ENCODE measurements at regions not wholly inside any gene's neighbourhood (a gene's known extent, or its start where the extent isn't known, plus 50 kb on each side); places are given as distances from the start of the nearest gene placed in this dataset.

DNA sequence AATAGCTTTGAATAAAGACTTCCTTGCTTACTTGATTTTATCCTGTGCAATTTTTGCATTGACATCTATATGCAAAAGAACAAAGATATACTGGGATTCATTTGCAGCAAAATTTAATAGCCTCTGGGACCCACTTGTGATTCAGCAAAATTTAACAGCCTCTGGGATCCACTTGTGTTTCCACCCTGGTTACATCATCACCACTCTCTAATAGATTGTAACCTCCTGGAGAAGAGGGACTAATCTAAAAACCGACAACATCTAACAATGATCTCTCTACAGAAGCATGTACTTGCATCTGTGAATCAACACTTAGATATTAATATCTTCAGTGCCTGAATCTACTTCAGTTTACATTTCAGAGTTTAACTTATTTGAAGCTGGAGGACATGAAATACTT is 202.0 kb upstream of the CPHXL start:
- H3K4me3 ChIP-seq (ENCODE audit: low read length), result no peak overlapping the region
- no peaks in the 10 kb centered on the region for H4K20me1 ChIP-seq (ENCODE audit: insufficient read depth)
- no peaks in the 10 kb centered on the region for H3K79me2 ChIP-seq (replicated peaks; ENCODE audit: insufficient read depth, low read length)
- H3K9me2 ChIP-seq (ENCODE audit: insufficient read depth, low read length), result no peaks in the 10 kb centered on the region
- no peaks in the 10 kb centered on the region for H3K36me3 ChIP-seq (ENCODE audit: insufficient read depth, low read length)
- H3K27me3 ChIP-seq (ENCODE audit: insufficient read depth, low read depth, low read length), result no peaks in the 10 kb centered on the region
- no peak overlapping the region for H2AFZ ChIP-seq (ENCODE audit: low read depth, low read length)
- H3K9me3 ChIP-seq (ENCODE audit: low read length), result no peaks in the 10 kb centered on the region
- no peak for TF ChIP-seq RAD21 (conservative IDR thresholded peaks at IDR 0.05)
- TF ChIP-seq POLR2AphosphoS5 (IDR thresholded peaks at IDR 0.05), result no peak
- TF ChIP-seq EZH2 (IDR thresholded peaks at IDR 0.05; ENCODE audit: borderline replicate concordance, insufficient read depth, low read length, poor library complexity, severe bottlenecking), result no peak
- TF ChIP-seq, protein P1, sequence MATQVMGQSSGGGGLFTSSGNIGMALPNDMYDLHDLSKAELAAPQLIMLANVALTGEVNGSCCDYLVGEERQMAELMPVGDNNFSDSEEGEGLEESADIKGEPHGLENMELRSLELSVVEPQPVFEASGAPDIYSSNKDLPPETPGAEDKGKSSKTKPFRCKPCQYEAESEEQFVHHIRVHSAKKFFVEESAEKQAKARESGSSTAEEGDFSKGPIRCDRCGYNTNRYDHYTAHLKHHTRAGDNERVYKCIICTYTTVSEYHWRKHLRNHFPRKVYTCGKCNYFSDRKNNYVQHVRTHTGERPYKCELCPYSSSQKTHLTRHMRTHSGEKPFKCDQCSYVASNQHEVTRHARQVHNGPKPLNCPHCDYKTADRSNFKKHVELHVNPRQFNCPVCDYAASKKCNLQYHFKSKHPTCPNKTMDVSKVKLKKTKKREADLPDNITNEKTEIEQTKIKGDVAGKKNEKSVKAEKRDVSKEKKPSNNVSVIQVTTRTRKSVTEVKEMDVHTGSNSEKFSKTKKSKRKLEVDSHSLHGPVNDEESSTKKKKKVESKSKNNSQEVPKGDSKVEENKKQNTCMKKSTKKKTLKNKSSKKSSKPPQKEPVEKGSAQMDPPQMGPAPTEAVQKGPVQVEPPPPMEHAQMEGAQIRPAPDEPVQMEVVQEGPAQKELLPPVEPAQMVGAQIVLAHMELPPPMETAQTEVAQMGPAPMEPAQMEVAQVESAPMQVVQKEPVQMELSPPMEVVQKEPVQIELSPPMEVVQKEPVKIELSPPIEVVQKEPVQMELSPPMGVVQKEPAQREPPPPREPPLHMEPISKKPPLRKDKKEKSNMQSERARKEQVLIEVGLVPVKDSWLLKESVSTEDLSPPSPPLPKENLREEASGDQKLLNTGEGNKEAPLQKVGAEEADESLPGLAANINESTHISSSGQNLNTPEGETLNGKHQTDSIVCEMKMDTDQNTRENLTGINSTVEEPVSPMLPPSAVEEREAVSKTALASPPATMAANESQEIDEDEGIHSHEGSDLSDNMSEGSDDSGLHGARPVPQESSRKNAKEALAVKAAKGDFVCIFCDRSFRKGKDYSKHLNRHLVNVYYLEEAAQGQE (IDR thresholded peaks at IDR 0.05; ENCODE audit: borderline replicate concordance), result no peak
- H3F3A ChIP-seq (ENCODE audit: insufficient read depth, low read length, poor library complexity, severe bottlenecking), result no peaks in the 10 kb centered on the region
- no peak overlapping the region for H3K9ac ChIP-seq (ENCODE audit: low read length)
- no peak overlapping the region for H3K4me2 ChIP-seq (ENCODE audit: low read length)
- H3K27ac ChIP-seq (ENCODE audit: low read length), result no peak overlapping the region

DNA sequence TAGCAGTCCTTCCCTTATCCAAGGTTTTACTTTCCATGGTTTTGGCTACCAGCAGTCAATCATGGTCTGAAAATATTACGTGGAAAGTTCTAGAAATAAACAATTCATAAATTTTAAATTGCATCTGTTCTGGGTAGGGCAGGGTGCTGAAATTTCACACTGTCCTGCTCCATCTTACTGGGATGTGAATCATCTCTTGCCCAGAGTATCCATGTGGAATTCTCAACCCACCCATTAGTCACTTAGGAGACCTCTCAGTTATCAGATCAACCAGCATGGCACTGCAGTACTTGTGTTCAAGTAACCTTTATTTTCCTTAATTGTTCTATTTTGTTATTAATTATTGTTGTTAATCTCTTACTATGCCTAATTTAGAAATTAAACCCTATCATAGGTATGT is 202.8 kb upstream of the CPHXL start:
- no peaks in the 10 kb centered on the region for H3K9me2 ChIP-seq (ENCODE audit: insufficient read depth, low read length)
- no peak for TF ChIP-seq EZH2 (IDR thresholded peaks at IDR 0.05; ENCODE audit: borderline replicate concordance, insufficient read depth, low read length, poor library complexity, severe bottlenecking)
- TF ChIP-seq POLR2AphosphoS5 (IDR thresholded peaks at IDR 0.05), result no peak
- no peak for TF ChIP-seq MXI1 (conservative IDR thresholded peaks at IDR 0.05; ENCODE audit: poor library complexity, severe bottlenecking)
- TF ChIP-seq, protein P1 (IDR thresholded peaks at IDR 0.05; ENCODE audit: borderline replicate concordance), result no peak
- TF ChIP-seq SMC3 (conservative IDR thresholded peaks at IDR 0.05; ENCODE audit: poor library complexity), result no peak
- no peak for TF ChIP-seq TAF1 (IDR thresholded peaks at IDR 0.05; ENCODE audit: low read depth)
- TF ChIP-seq EP300 (conservative IDR thresholded peaks at IDR 0.05; ENCODE audit: poor library complexity, severe bottlenecking), result no peak
- TF ChIP-seq, protein P2, sequence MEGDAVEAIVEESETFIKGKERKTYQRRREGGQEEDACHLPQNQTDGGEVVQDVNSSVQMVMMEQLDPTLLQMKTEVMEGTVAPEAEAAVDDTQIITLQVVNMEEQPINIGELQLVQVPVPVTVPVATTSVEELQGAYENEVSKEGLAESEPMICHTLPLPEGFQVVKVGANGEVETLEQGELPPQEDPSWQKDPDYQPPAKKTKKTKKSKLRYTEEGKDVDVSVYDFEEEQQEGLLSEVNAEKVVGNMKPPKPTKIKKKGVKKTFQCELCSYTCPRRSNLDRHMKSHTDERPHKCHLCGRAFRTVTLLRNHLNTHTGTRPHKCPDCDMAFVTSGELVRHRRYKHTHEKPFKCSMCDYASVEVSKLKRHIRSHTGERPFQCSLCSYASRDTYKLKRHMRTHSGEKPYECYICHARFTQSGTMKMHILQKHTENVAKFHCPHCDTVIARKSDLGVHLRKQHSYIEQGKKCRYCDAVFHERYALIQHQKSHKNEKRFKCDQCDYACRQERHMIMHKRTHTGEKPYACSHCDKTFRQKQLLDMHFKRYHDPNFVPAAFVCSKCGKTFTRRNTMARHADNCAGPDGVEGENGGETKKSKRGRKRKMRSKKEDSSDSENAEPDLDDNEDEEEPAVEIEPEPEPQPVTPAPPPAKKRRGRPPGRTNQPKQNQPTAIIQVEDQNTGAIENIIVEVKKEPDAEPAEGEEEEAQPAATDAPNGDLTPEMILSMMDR (IDR thresholded peaks at IDR 0.05; ENCODE audit: poor library complexity, severe bottlenecking), result no peak
- TF ChIP-seq RAD21 (conservative IDR thresholded peaks at IDR 0.05), result no peak
- H3F3A ChIP-seq (ENCODE audit: insufficient read depth, low read length, poor library complexity, severe bottlenecking), result no peaks in the 10 kb centered on the region
- H3K79me2 ChIP-seq (replicated peaks; ENCODE audit: insufficient read depth, low read length), result no peaks in the 10 kb centered on the region
- H3K4me3 ChIP-seq (ENCODE audit: low read length), result no peak overlapping the region
- no peak overlapping the region for H3K4me2 ChIP-seq (ENCODE audit: low read length)
- H4K20me1 ChIP-seq (ENCODE audit: insufficient read depth), result no peaks in the 10 kb centered on the region
- H3K9ac ChIP-seq (ENCODE audit: low read length), result no peak overlapping the region
- H3K27ac ChIP-seq (ENCODE audit: low read length), result no peak overlapping the region
- H3K27me3 ChIP-seq (ENCODE audit: insufficient read depth, low read depth, low read length), result no peaks in the 10 kb centered on the region
- H3K9me3 ChIP-seq (ENCODE audit: low read length), result no peaks in the 10 kb centered on the region
- no peaks in the 10 kb centered on the region for H3K36me3 ChIP-seq (ENCODE audit: insufficient read depth, low read length)
- H2AFZ ChIP-seq (ENCODE audit: low read depth, low read length), result no peak overlapping the region

All from neural cell (in vitro differentiated cells).